HAP-1 (cell line): ENCODE measurements at regions not wholly inside any gene's neighbourhood (a gene's known extent, or its start where the extent isn't known, plus 50 kb on each side); places are given as distances from the start of the nearest gene placed in this dataset.
"Not testable (repeated sequence)": the region's sequence is repeated elsewhere in the genome, so short reads cannot be mapped to it uniquely, and the experiment has no call there.

Experiments used
- DNase-seq, 2 experiments: peaks; one replicate each; pipeline ENCODE4 v3.0.0-alpha.2; 2016 to 2020; ENCODE audit warnings: low spot score in 2 of 2
- H3K27me3 ChIP-seq: fragments of 250-450 bp; sonication (Bioruptor Pico); 2 replicates; pipeline ENCODE4 v1.5.1; 2020; ENCODE audit warnings: low read depth, mild to moderate bottlenecking, moderate library complexity
- H3K36me3 ChIP-seq: fragments of 250-450 bp; sonication (Bioruptor Pico); replicated peaks from 2 replicates; pipeline ENCODE4 v1.5.1; 2020; ENCODE audit warnings: mild to moderate bottlenecking
- H3K4me1 ChIP-seq: fragments of 250-450 bp; sonication (Bioruptor Pico); 2 replicates; pipeline ENCODE4 v1.5.1; 2020; ENCODE audit warnings: mild to moderate bottlenecking
- H3K4me3 ChIP-seq: fragments of 250-450 bp; sonication (Bioruptor Pico); 2 replicates; pipeline ENCODE4 v1.5.1; 2020; ENCODE audit warnings: mild to moderate bottlenecking, moderate library complexity
- H3K9me3 ChIP-seq: fragments of 250-450 bp; sonication (Bioruptor Pico); 2 replicates; pipeline ENCODE4 v1.5.1; 2020; ENCODE audit warnings: mild to moderate bottlenecking, moderate library complexity
- in situ Hi-C: fragments of 300-500 bp; cut with MboI; formaldehyde crosslinking; loops from 3 replicates; pipeline ENCODE4 v1.14.3; 2020; ENCODE audit warnings: low sequenced_read_pairs, inconsistent platforms, mixed read lengths

GRCh38 chr7:32221736-32222135 is 151.5 kb upstream of the PDE1C start:
- no peaks in the 10 kb centered on the region for H3K4me1 ChIP-seq
- H3K27me3 ChIP-seq, result no peaks in the 10 kb centered on the region
- H3K36me3 ChIP-seq, result no peaks in the 10 kb centered on the region
- H3K4me3 ChIP-seq, result no peak overlapping the region
- H3K9me3 ChIP-seq, result no peaks in the 10 kb centered on the region
- in situ Hi-C loops, result no loop called here
- no peak for DNase-seq

- H3K4me1 ChIP-seq, result no peaks in the 10 kb centered on the region
- no peak for DNase-seq
- H3K27me3 ChIP-seq, result no peaks in the 10 kb centered on the region
- no peaks in the 10 kb centered on the region for H3K9me3 ChIP-seq
- H3K4me3 ChIP-seq, result no peak overlapping the region
- in situ Hi-C loops, result no loop called here
- no peaks in the 10 kb centered on the region for H3K36me3 ChIP-seq
These were observed 150.8 kb upstream of the PDE1C start for GRCh38 chr7:32221056-32221455.

- in situ Hi-C loops, result not testable (repeated sequence)
These were observed 149.6 kb upstream of the PDE1C start for GRCh38 chr7:32219831-32220230.

GRCh38 chr7:32219416-32219815 is 149.2 kb upstream of the PDE1C start:
- in situ Hi-C loops, result no loop called here
- DNase-seq, result no peak
- Histone ChIP-seq H3K4me1 (no peaks in the 10 kb centered on the region), H3K9me3 (no peaks in the 10 kb centered on the region), H3K4me3 (no peak overlapping the region), H3K36me3 (no peaks in the 10 kb centered on the region), H3K27me3 (no peaks in the 10 kb centered on the region)

More at GRCh38 chr7:32219831-32220230, 149.6 kb upstream of the PDE1C start:
- not testable (repeated sequence) for H3K36me3 ChIP-seq, H3K27me3 ChIP-seq, H3K4me1 ChIP-seq, DNase-seq, H3K9me3 ChIP-seq, H3K4me3 ChIP-seq

GRCh38 chr7:32218741-32219288 is 148.6 kb upstream of the PDE1C start:
- Histone ChIP-seq H3K27me3 (no peaks in the 10 kb centered on the region), H3K9me3 (no peaks in the 10 kb centered on the region), H3K4me1 (no peaks in the 10 kb centered on the region), H3K36me3 (no peaks in the 10 kb centered on the region), H3K4me3 (no peak overlapping the region)
- in situ Hi-C loops, result no loop called here
- DNase-seq, result no peak

GRCh38 chr7:32218154-32218467 is 147.9 kb upstream of the PDE1C start:
- Histone ChIP-seq H3K36me3 (no peaks in the 10 kb centered on the region), H3K4me3 (no peak overlapping the region), H3K9me3 (no peaks in the 10 kb centered on the region), H3K27me3 (no peaks in the 10 kb centered on the region), H3K4me1 (no peaks in the 10 kb centered on the region)
- in situ Hi-C loops, result no loop called here
- no peak for DNase-seq

- Histone ChIP-seq H3K9me3 (no peaks in the 10 kb centered on the region), H3K36me3 (no peaks in the 10 kb centered on the region), H3K4me1 (no peaks in the 10 kb centered on the region), H3K4me3 (no peak overlapping the region), H3K27me3 (no peaks in the 10 kb centered on the region)
- in situ Hi-C loops, result no loop called here
- no peak for DNase-seq
These were observed 147.3 kb upstream of the PDE1C start for GRCh38 chr7:32217341-32218153.

- Histone ChIP-seq H3K27me3 (no peaks in the 10 kb centered on the region), H3K4me1 (no peaks in the 10 kb centered on the region), H3K9me3 (no peaks in the 10 kb centered on the region), H3K4me3 (no peak overlapping the region), H3K36me3 (no peaks in the 10 kb centered on the region)
- DNase-seq, result no peak
- in situ Hi-C loops, result no loop called here
These were observed 146.6 kb upstream of the PDE1C start for GRCh38 chr7:32216759-32217158.

- in situ Hi-C loops, result no loop called here
- no peaks in the 10 kb centered on the region for H3K27me3 ChIP-seq
- no peaks in the 10 kb centered on the region for H3K4me1 ChIP-seq
- no peak overlapping the region for H3K4me3 ChIP-seq
- no peaks in the 10 kb centered on the region for H3K36me3 ChIP-seq
- DNase-seq, result no peak
- H3K9me3 ChIP-seq, result no peaks in the 10 kb centered on the region
These were observed 145.5 kb upstream of the PDE1C start for GRCh38 chr7:32215697-32216096.

GRCh38 chr7:32214913-32215312 is 144.7 kb upstream of the PDE1C start:
- no peak overlapping the region for H3K4me3 ChIP-seq
- no peaks in the 10 kb centered on the region for H3K27me3 ChIP-seq
- no peaks in the 10 kb centered on the region for H3K36me3 ChIP-seq
- no peaks in the 10 kb centered on the region for H3K9me3 ChIP-seq
- H3K4me1 ChIP-seq, result no peaks in the 10 kb centered on the region
- DNase-seq, result no peak
- in situ Hi-C loops, result loop anchor here (5.0 kb wide), 1 partner anchor 262 kb away; no protein-coding TSS in a partner anchor

- H3K27me3 ChIP-seq, result no peaks in the 10 kb centered on the region
- in situ Hi-C loops, result loop anchor here (5.0 kb wide), 1 partner anchor 265 kb away; no protein-coding TSS in a partner anchor
These were observed 142.1 kb upstream of the PDE1C start for GRCh38 chr7:32212321-32212720.

GRCh38 chr7:32206987-32207386 is 136.8 kb upstream of the PDE1C start:
- Histone ChIP-seq H3K9me3 (no peaks in the 10 kb centered on the region), H3K27me3 (no peaks in the 10 kb centered on the region), H3K36me3 (no peaks in the 10 kb centered on the region), H3K4me1 (no peaks in the 10 kb centered on the region), H3K4me3 (no peak overlapping the region)
- in situ Hi-C loops, result loop anchor here (10.0 kb wide), 1 partner anchor 462 kb away; no protein-coding TSS in a partner anchor
- peak in 1 of 2 experiments; percentile 24 for DNase-seq

More at GRCh38 chr7:32212321-32212720, 142.1 kb upstream of the PDE1C start:
- no peaks in the 10 kb centered on the region for H3K4me1 ChIP-seq
- H3K36me3 ChIP-seq, result no peaks in the 10 kb centered on the region
- no peaks in the 10 kb centered on the region for H3K9me3 ChIP-seq
- no peak for DNase-seq
- H3K4me3 ChIP-seq, result no peak overlapping the region

- in situ Hi-C loops, result loop anchor here (10.0 kb wide), 1 partner anchor 462 kb away; no protein-coding TSS in a partner anchor
- H3K36me3 ChIP-seq, result no peaks in the 10 kb centered on the region
- no peaks in the 10 kb centered on the region for H3K4me1 ChIP-seq
- H3K27me3 ChIP-seq, result no peaks in the 10 kb centered on the region
- no peak for DNase-seq
- H3K4me3 ChIP-seq, result no peak overlapping the region
- H3K9me3 ChIP-seq, result no peaks in the 10 kb centered on the region
These were observed 136.3 kb upstream of the PDE1C start for GRCh38 chr7:32206488-32206887.

- H3K9me3 ChIP-seq, H3K4me1 ChIP-seq, DNase-seq, H3K27me3 ChIP-seq, H3K36me3 ChIP-seq, H3K4me3 ChIP-seq: not testable (repeated sequence)
- in situ Hi-C loops, result loop anchor here (10.0 kb wide), 1 partner anchor 461 kb away; no protein-coding TSS in a partner anchor
These were observed 135.2 kb upstream of the PDE1C start for GRCh38 chr7:32205298-32205824.
